Mucosa of rectum (tissue), 2 donors: ENCODE measurements at regions not wholly inside any gene's neighbourhood (a gene's known extent, or its start where the extent isn't known, plus 50 kb on each side); places are given as distances from the start of the nearest gene placed in this dataset.
"Not testable (repeated sequence)": the region's sequence is repeated elsewhere in the genome, so short reads cannot be mapped to it uniquely, and the experiment has no call there.

Experiments used
- H3K27ac ChIP-seq, 2 donors: one replicate each; pipeline ENCODE4 v1.7.0; 2013; ENCODE audit warnings: inconsistent platforms in 2 of 2, low read depth in 2 of 2, low read length in 2 of 2
- H3K27me3 ChIP-seq, 2 donors: one replicate each; pipeline ENCODE4 v1.7.0; 2013; ENCODE audit warnings: low read length in 2 of 2; ENCODE audit not compliant: control insufficient read depth in 2 of 2, insufficient read depth in 2 of 2
- H3K36me3 ChIP-seq, 2 donors: one replicate each; pipeline ENCODE4 v1.7.0; 2013; ENCODE audit warnings: low read length in 2 of 2; ENCODE audit not compliant: control insufficient read depth in 2 of 2, insufficient read depth in 2 of 2
- H3K4me1 ChIP-seq, 2 donors: one replicate each; pipeline ENCODE4 v1.7.0; 2013; ENCODE audit warnings: low read length in 2 of 2, mild to moderate bottlenecking in 1 of 2; ENCODE audit not compliant: control insufficient read depth in 2 of 2, insufficient read depth in 2 of 2
- H3K4me3 ChIP-seq, 2 donors: one replicate each; pipeline ENCODE4 v1.7.0; 2013; ENCODE audit warnings: low read length in 2 of 2
- H3K9ac ChIP-seq, 2 donors: one replicate each; pipeline ENCODE4 v1.7.0; 2013; ENCODE audit warnings: low read length in 2 of 2, low read depth in 1 of 2, mild to moderate bottlenecking in 1 of 2
- H3K9me3 ChIP-seq, 2 donors: one replicate each; pipeline ENCODE4 v1.7.0; 2013; ENCODE audit warnings: low read length in 2 of 2; ENCODE audit not compliant: control insufficient read depth in 2 of 2
- donor health status: healthy.
- donor health status: Normal muscosa, but diverticular disease.

DNA sequence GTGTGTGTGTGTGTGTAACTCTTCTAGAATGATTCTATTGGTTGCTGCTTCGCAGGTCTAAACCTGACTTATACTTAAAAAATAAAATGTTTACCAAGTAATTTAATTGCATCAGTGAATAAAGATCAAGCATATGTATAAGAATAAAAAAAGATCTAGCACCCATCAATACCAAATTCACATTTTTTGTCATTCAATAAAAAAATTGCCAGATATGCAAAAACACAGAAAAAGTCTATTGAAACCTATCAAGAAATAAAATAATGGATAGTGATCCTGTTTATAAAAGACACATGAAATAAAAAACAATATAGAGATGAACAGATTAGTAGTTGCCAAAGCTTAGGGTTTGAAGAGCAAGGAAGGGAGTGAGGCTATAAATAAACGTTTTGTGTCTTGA, 2095.0 kb upstream of the ACO1 start:
- Histone ChIP-seq H3K9me3 (no peaks in the 10 kb centered on the region), H3K4me1 (no peaks in the 10 kb centered on the region), H3K36me3 (no peaks in the 10 kb centered on the region), H3K9ac (no peak overlapping the region), H3K4me3 (no peak overlapping the region), H3K27ac (no peak overlapping the region), H3K27me3 (no peaks in the 10 kb centered on the region)

- H3K4me3 ChIP-seq, H3K27ac ChIP-seq, H3K27me3 ChIP-seq, H3K36me3 ChIP-seq, H3K9me3 ChIP-seq, H3K9ac ChIP-seq, H3K4me1 ChIP-seq: not testable (repeated sequence)
These were observed 2092.4 kb upstream of the ACO1 start for GRCh38 chr9:30292026-30292425.

DNA sequence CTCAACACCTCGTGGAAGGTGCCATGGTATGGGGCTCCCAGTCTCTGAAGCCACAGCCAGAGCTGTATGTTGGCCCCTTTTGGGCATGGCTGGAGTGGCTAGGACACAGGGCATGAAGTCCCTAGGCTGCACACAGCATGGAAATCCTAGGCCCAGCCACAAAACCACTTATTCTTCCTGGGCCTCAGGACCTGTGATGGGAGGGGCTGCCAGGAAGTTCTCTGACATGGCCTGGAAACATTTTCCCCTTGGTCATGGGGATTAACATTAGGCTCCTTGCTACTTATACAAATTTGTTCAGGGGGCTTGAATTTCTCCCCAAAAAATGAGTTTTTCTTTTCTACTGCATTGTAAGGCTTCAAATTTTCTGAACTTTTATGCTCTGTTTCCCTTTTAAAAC, 2091.2 kb upstream of the ACO1 start:
- Histone ChIP-seq H3K27me3 (no peaks in the 10 kb centered on the region), H3K9me3 (no peaks in the 10 kb centered on the region), H3K9ac (no peak overlapping the region), H3K4me1 (no peaks in the 10 kb centered on the region), H3K27ac (no peak overlapping the region), H3K36me3 (no peaks in the 10 kb centered on the region), H3K4me3 (no peak overlapping the region)

GRCh38 chr9:30299126-30299780, 2085.2 kb upstream of the ACO1 start:
- no peak overlapping the region for H3K9ac ChIP-seq
- H3K36me3 ChIP-seq, result no peaks in the 10 kb centered on the region
- H3K27ac ChIP-seq, result no peak overlapping the region
- H3K4me3 ChIP-seq, result no peak overlapping the region
- no peaks in the 10 kb centered on the region for H3K4me1 ChIP-seq
- no peaks in the 10 kb centered on the region for H3K9me3 ChIP-seq
- H3K27me3 ChIP-seq, result no peaks in the 10 kb centered on the region

DNA sequence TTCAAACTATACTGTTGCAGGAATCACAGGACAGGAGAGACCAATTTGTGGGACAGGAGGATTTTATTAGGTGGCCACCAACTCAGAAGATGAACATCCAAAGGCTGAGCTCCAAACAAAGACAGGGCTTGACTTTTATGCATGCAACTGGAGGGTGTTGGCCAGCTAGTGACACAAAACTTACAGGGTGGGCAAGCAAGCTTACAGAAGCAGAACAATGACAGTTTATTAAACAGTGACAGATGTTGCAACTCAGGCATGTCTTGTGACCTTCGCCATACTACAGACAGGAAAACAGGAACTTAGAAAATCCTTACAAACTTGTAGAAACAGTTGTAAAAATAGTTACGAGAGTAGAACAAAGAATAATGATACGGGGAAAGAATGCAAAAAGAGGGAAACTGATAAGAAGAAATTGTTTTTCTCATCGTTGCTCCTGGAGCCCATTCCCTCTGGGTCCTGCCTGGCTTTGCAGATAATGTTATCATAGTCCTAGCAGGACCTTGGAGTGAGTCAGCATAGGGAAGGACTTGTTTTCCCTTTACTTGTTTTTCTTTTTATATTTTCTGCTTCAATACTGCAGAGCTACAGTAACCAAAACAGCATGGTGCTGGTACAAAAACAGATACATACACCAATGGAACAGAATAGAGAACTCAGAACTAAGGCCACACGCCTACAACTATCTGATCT, 2083.0 kb upstream of the ACO1 start:
- no peak overlapping the region for H3K9ac ChIP-seq

GRCh38 chr9:30310711-30311110, 2073.7 kb upstream of the ACO1 start:
- Histone ChIP-seq H3K27me3 (no peaks in the 10 kb centered on the region), H3K27ac (no peak overlapping the region), H3K9ac (no peak overlapping the region), H3K9me3 (no peaks in the 10 kb centered on the region), H3K4me3 (no peak overlapping the region), H3K4me1 (no peaks in the 10 kb centered on the region), H3K36me3 (no peaks in the 10 kb centered on the region)

More for the DNA sequence above, 2083.0 kb upstream of the ACO1 start:
- Histone ChIP-seq H3K4me1 (no peaks in the 10 kb centered on the region), H3K27ac (no peak overlapping the region), H3K36me3 (no peaks in the 10 kb centered on the region), H3K9me3 (no peaks in the 10 kb centered on the region), H3K27me3 (no peaks in the 10 kb centered on the region), H3K4me3 (no peak overlapping the region)

DNA sequence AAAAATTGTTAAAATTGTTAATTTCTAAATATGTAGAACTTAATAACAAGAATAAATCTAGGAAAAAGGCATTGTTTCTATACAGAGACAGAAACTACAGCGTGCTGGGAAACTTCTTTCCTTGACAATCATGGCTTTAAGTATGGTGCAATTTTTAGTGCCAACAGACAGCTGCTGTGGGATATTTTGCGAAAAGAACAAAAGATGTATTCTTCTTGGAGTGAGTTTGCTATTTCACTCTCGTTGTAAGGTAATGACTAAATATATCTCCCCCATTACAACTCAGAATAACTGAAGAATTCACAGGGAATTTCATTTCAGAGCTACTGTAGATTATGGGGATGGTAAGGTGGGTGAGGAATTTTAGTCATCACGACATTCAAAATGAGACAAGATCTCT, 2055.0 kb upstream of the ACO1 start:
- Histone ChIP-seq H3K9me3 (no peaks in the 10 kb centered on the region), H3K27ac (no peak overlapping the region), H3K36me3 (no peaks in the 10 kb centered on the region), H3K4me3 (no peak overlapping the region), H3K9ac (no peak overlapping the region), H3K4me1 (no peaks in the 10 kb centered on the region), H3K27me3 (no peaks in the 10 kb centered on the region)

DNA sequence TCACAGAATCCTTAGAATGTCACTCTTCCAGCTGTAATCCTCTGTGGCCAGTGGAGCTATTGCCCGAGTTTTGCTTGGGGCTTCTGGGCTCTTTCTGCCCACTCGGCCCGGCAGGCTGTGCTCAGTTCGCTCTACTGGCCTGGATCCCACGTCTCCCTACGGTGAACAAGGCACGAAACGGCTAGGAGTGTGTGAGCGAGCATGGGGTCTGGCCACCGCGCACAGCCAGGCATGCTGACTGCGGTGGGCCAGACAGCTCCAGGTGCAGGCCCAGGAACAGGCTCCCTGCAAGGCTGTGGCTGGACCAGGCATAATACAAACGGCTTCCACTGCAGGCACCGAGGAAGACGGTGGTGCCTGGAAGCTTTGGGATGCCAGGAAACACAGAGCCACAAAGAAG, 2035.5 kb upstream of the ACO1 start:
- Histone ChIP-seq H3K27ac (no peak overlapping the region), H3K9me3 (no peaks in the 10 kb centered on the region), H3K36me3 (no peaks in the 10 kb centered on the region), H3K9ac (no peak overlapping the region), H3K4me1 (no peaks in the 10 kb centered on the region), H3K27me3 (no peaks in the 10 kb centered on the region), H3K4me3 (no peak overlapping the region)

- Histone ChIP-seq H3K9ac (no peak overlapping the region), H3K27me3 (no peaks in the 10 kb centered on the region), H3K9me3 (no peaks in the 10 kb centered on the region), H3K4me3 (no peak overlapping the region), H3K36me3 (no peaks in the 10 kb centered on the region), H3K4me1 (no peaks in the 10 kb centered on the region), H3K27ac (no peak overlapping the region)
These were observed 2034.6 kb upstream of the ACO1 start for GRCh38 chr9:30349526-30350513.

DNA sequence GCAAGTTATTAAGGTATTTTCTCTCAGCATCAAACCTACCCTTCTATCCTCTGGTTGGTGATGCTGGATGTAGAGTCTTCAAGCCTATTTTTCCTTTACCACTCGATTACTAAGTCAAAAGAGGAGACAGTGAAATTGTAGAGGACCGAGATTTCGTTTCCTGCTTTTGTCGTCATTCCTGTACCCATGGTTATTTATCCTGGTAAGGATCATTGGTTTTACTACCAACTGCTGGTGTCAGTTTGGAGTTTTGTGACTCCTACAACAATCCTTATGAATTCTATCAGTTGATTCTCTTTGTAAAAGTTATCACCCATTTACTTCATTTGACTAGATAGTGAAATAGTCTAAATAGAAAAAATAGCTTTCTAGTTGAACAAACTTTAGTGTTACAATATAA, 2028.2 kb upstream of the ACO1 start:
- Histone ChIP-seq H3K9me3 (no peaks in the 10 kb centered on the region), H3K9ac (no peak overlapping the region), H3K4me3 (no peak overlapping the region), H3K27me3 (no peaks in the 10 kb centered on the region), H3K27ac (no peak overlapping the region), H3K36me3 (no peaks in the 10 kb centered on the region), H3K4me1 (no peaks in the 10 kb centered on the region)
